ENCODE measurements at regions not wholly inside any gene's neighbourhood (a gene's known extent, or its start where the extent isn't known, plus 50 kb on each side); places are given as distances from the start of the nearest gene placed in this dataset.

- DNase-seq = no peak
These were observed 155.0 kb upstream of the CTTNBP2 start for GRCh38 chr7:118028226-118028625.

GRCh38 chr7:118029826-118030422 lies 154.0 kb upstream of the LSM8 start:
- DNase-seq = no peak

- DNase-seq = no peak
These were observed 150.7 kb upstream of the LSM8 start for GRCh38 chr7:118033273-118033672.

- DNase-seq = no peak
These were observed 143.9 kb upstream of the LSM8 start for GRCh38 chr7:118039963-118040489.

- no peak for DNase-seq
These were observed 143.4 kb upstream of the LSM8 start for GRCh38 chr7:118040562-118040961.

GRCh38 chr7:118041251-118041878 lies 142.6 kb upstream of the LSM8 start:
- DNase-seq = no peak

- no peak for DNase-seq
These were observed 138.3 kb upstream of the LSM8 start for GRCh38 chr7:118045629-118046028.

GRCh38 chr7:118046086-118046485 lies 137.9 kb upstream of the LSM8 start:
- no peak for DNase-seq

GRCh38 chr7:118046801-118047200 lies 137.2 kb upstream of the LSM8 start:
- no peak for DNase-seq

- DNase-seq = no peak
These were observed 131.6 kb upstream of the LSM8 start for GRCh38 chr7:118052336-118052735.

- DNase-seq = no peak
These were observed 130.6 kb upstream of the LSM8 start for GRCh38 chr7:118053353-118053752.

- DNase-seq = no peak
These were observed 129.4 kb upstream of the LSM8 start for GRCh38 chr7:118054529-118054928.

GRCh38 chr7:118055647-118056046 lies 128.3 kb upstream of the LSM8 start:
- DNase-seq = no peak

GRCh38 chr7:118057404-118057803 lies 126.6 kb upstream of the LSM8 start:
- no peak for DNase-seq

GRCh38 chr7:118059209-118059608 lies 124.8 kb upstream of the LSM8 start:
- DNase-seq = no peak

- DNase-seq = no peak
These were observed 123.3 kb upstream of the LSM8 start for GRCh38 chr7:118060692-118061091.

- DNase-seq = no peak
These were observed 122.6 kb upstream of the LSM8 start for GRCh38 chr7:118061386-118061785.

GRCh38 chr7:118072893-118073674 lies 110.9 kb upstream of the LSM8 start:
- no peak for DNase-seq

- no peak for DNase-seq
These were observed 108.0 kb upstream of the LSM8 start for GRCh38 chr7:118075936-118076335.

- no peak for DNase-seq
These were observed 107.4 kb upstream of the LSM8 start for GRCh38 chr7:118076564-118076963.

- no peak for DNase-seq
These were observed 105.9 kb upstream of the LSM8 start for GRCh38 chr7:118078015-118078414.

- no peak for DNase-seq
These were observed 104.6 kb upstream of the LSM8 start for GRCh38 chr7:118079369-118079768.

GRCh38 chr7:118080947-118081346 lies 103.0 kb upstream of the LSM8 start:
- DNase-seq = no peak

GRCh38 chr7:118082506-118082905 lies 101.5 kb upstream of the LSM8 start:
- DNase-seq = no peak

Data from Kasumi-1 (cell line).